GM23338 (cell line): ENCODE measurements at regions not wholly inside any gene's neighbourhood (a gene's known extent, or its start where the extent isn't known, plus 50 kb on each side); places are given as distances from the start of the nearest gene placed in this dataset.

Source experiments
- ATAC-seq: fragments of 200-7000 bp; cut with Tn5 transposase; 3 replicates; pipeline ENCODE4 v1.9.1; 2020
- DNase-seq: peaks from one replicate; pipeline ENCODE4 v3.0.0-alpha.2; 2015; ENCODE audit warnings: low spot score
- H2AFZ ChIP-seq: fragments of 200-600 bp; sonication (generic); 2 replicates; pipeline ENCODE4 v1.8.0; 2016; ENCODE audit warnings: antibody characterized with exemption, mild to moderate bottlenecking, moderate library complexity
- H3F3A ChIP-seq: fragments of 200-600 bp; sonication (generic); replicated peaks from 2 replicates; pipeline ENCODE4 v1.8.0; 2017; ENCODE audit warnings: antibody characterized with exemption, mixed run types, low read depth
- H3K27ac ChIP-seq: fragments of 200-600 bp; sonication (generic); 2 replicates; pipeline ENCODE4 v1.6.1; 2016; ENCODE audit warnings: low read depth
- H3K27me3 ChIP-seq: fragments of 200-600 bp; sonication (generic); 2 replicates; pipeline ENCODE4 v1.8.0; 2016; ENCODE audit warnings: mild to moderate bottlenecking, mixed run types, moderate library complexity; ENCODE audit not compliant: insufficient read depth
- H3K36me3 ChIP-seq: fragments of 200-600 bp; sonication (generic); 2 replicates; pipeline ENCODE4 v1.8.0; 2016; ENCODE audit warnings: mild to moderate bottlenecking; ENCODE audit not compliant: insufficient read depth
- H3K4me1 ChIP-seq: fragments of 200-600 bp; sonication (generic); 2 replicates; pipeline ENCODE4 v1.8.0; 2016; ENCODE audit warnings: mild to moderate bottlenecking, moderate library complexity; ENCODE audit not compliant: insufficient read depth
- H3K4me2 ChIP-seq: fragments of 200-600 bp; sonication (generic); 2 replicates; pipeline ENCODE4 v1.7.1; 2017; ENCODE audit warnings: mixed run types
- H3K4me3 ChIP-seq: fragments of 200-600 bp; sonication (generic); 2 replicates; pipeline ENCODE4 v1.6.1; 2016; ENCODE audit warnings: mixed run types
- H3K79me2 ChIP-seq: fragments of 200-600 bp; sonication (generic); replicated peaks from 2 replicates; pipeline ENCODE4 v1.8.0; 2017; ENCODE audit warnings: mild to moderate bottlenecking; ENCODE audit not compliant: insufficient read depth
- H3K9me2 ChIP-seq: fragments of 200-600 bp; sonication (generic); 2 replicates; pipeline ENCODE4 v1.8.0; 2017; ENCODE audit not compliant: insufficient read depth
- H4K20me1 ChIP-seq: fragments of 200-600 bp; sonication (generic); replicated peaks from 2 replicates; pipeline ENCODE4 v1.8.0; 2017; ENCODE audit warnings: mild to moderate bottlenecking; ENCODE audit not compliant: insufficient read depth
- H3K27ac Mint-ChIP-seq: 2 replicates; pipeline ENCODE4 v1.8.0; 2020; ENCODE audit warnings: inconsistent platforms, mild to moderate bottlenecking, moderate library complexity, mixed read lengths
- H3K27me3 Mint-ChIP-seq: 3 replicates; pipeline ENCODE4 v1.8.0; 2022; ENCODE audit warnings: low read depth, mild to moderate bottlenecking, moderate library complexity, mixed read lengths, inconsistent platforms; ENCODE audit not compliant: insufficient read depth, poor library complexity
- H3K36me3 Mint-ChIP-seq: 3 replicates; pipeline ENCODE4 v1.8.0; 2021; ENCODE audit warnings: low read depth, mild to moderate bottlenecking, inconsistent platforms, moderate library complexity, mixed read lengths
- H3K4me1 Mint-ChIP-seq: 3 replicates; pipeline ENCODE4 v1.8.0; 2020; ENCODE audit warnings: mild to moderate bottlenecking, inconsistent platforms, mixed read lengths
- H3K4me3 Mint-ChIP-seq: 3 replicates; pipeline ENCODE4 v1.8.0; 2021; ENCODE audit warnings: moderate library complexity, mild to moderate bottlenecking, inconsistent platforms, mixed read lengths
- H3K9me3 Mint-ChIP-seq: 3 replicates; pipeline ENCODE4 v1.8.0; 2020; ENCODE audit warnings: moderate library complexity, mild to moderate bottlenecking, inconsistent platforms, mixed read lengths
- CREB1 ChIP-seq: fragments of 250-450 bp; sonication (Bioruptor Pico); IDR thresholded peaks from 2 replicates; pipeline ENCODE4 v1.5.0; 2020; ENCODE audit warnings: low read depth, mild to moderate bottlenecking, moderate library complexity
- EZH2phosphoT487 ChIP-seq: fragments of 200-600 bp; sonication (generic); IDR thresholded peaks from one replicate; pipeline ENCODE4 v1.8.1; 2018; ENCODE audit warnings: antibody characterized with exemption; ENCODE audit not compliant: unreplicated experiment
- STAT1 ChIP-seq: IDR thresholded peaks from one replicate; pipeline ENCODE4 v1.6.1; 2016; ENCODE audit warnings: antibody characterized with exemption; ENCODE audit not compliant: unreplicated experiment
- ZNF331 ChIP-seq: fragments of 250-450 bp; sonication (Bioruptor Pico); IDR thresholded peaks from 2 replicates; pipeline ENCODE4 v1.5.0; 2020; ENCODE audit warnings: low read depth, mild to moderate bottlenecking, moderate library complexity
- TF ChIP-seq, protein P1 (sequence below): fragments of 250-450 bp; sonication (Bioruptor Pico); IDR thresholded peaks from 2 replicates; pipeline ENCODE4 v1.5.0; 2020; ENCODE audit warnings: mild to moderate bottlenecking, moderate library complexity
- TF ChIP-seq, protein P2 (sequence below): IDR thresholded peaks from 2 replicates; pipeline ENCODE4 v1.6.1; 2016; ENCODE audit warnings: antibody characterized with exemption

DNA sequence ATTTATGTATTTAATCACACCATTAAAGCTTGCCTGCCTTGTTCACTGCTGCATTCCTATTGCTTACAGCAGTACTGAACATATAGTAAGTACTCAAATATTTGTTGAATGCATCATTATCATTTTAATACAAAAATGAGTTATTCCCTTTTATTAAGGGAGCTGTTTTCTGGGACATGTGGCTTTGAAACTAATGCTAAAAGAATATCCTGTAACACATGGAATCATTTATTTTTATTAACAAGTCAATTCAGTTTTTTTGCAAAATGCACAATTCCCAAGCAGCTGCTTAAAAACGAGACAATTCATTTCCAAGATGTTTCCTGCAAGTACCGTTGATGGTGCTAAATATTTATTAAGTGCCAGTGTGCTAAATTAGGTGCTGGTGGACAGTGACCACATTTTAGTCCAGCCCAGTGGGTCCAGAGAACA is 148.3 kb upstream of the NR3C1 start (continued):
- TF ChIP-seq, protein P1, sequence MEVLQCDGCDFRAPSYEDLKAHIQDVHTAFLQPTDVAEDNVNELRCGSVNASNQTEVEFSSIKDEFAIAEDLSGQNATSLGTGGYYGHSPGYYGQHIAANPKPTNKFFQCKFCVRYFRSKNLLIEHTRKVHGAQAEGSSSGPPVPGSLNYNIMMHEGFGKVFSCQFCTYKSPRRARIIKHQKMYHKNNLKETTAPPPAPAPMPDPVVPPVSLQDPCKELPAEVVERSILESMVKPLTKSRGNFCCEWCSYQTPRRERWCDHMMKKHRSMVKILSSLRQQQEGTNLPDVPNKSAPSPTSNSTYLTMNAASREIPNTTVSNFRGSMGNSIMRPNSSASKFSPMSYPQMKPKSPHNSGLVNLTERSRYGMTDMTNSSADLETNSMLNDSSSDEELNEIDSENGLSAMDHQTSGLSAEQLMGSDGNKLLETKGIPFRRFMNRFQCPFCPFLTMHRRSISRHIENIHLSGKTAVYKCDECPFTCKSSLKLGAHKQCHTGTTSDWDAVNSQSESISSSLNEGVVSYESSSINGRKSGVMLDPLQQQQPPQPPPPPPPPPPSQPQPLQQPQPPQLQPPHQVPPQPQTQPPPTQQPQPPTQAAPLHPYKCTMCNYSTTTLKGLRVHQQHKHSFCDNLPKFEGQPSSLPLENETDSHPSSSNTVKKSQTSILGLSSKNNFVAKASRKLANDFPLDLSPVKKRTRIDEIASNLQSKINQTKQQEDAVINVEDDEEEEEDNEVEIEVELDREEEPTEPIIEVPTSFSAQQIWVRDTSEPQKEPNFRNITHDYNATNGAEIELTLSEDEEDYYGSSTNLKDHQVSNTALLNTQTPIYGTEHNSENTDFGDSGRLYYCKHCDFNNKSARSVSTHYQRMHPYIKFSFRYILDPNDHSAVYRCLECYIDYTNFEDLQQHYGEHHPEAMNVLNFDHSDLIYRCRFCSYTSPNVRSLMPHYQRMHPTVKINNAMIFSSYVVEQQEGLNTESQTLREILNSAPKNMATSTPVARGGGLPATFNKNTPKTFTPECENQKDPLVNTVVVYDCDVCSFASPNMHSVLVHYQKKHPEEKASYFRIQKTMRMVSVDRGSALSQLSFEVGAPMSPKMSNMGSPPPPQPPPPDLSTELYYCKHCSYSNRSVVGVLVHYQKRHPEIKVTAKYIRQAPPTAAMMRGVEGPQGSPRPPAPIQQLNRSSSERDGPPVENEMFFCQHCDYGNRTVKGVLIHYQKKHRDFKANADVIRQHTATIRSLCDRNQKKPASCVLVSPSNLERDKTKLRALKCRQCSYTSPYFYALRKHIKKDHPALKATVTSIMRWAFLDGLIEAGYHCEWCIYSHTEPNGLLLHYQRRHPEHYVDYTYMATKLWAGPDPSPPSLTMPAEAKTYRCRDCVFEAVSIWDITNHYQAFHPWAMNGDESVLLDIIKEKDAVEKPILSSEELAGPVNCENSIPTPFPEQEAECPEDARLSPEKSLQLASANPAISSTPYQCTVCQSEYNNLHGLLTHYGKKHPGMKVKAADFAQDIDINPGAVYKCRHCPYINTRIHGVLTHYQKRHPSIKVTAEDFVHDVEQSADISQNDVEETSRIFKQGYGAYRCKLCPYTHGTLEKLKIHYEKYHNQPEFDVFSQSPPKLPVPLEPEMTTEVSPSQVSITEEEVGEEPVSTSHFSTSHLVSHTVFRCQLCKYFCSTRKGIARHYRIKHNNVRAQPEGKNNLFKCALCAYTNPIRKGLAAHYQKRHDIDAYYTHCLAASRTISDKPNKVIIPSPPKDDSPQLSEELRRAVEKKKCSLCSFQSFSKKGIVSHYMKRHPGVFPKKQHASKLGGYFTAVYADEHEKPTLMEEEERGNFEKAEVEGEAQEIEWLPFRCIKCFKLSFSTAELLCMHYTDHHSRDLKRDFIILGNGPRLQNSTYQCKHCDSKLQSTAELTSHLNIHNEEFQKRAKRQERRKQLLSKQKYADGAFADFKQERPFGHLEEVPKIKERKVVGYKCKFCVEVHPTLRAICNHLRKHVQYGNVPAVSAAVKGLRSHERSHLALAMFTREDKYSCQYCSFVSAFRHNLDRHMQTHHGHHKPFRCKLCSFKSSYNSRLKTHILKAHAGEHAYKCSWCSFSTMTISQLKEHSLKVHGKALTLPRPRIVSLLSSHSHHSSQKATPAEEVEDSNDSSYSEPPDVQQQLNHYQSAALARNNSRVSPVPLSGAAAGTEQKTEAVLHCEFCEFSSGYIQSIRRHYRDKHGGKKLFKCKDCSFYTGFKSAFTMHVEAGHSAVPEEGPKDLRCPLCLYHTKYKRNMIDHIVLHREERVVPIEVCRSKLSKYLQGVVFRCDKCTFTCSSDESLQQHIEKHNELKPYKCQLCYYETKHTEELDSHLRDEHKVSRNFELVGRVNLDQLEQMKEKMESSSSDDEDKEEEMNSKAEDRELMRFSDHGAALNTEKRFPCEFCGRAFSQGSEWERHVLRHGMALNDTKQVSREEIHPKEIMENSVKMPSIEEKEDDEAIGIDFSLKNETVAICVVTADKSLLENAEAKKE (CRISPR knock-in tag): no peak

GRCh38 chr5:143550986-143551630 is 147.6 kb upstream of the NR3C1 start:
- Histone ChIP-seq H3F3A (no peaks in the 10 kb centered on the region), H3K9me2 (0 out of 2 replicates have a peak, but pooled peaks cover 11% of the 10 kb centered on the region), H3K79me2 (no peaks in the 10 kb centered on the region), H2AFZ (no peak overlapping the region), H3K4me1 (no peaks in the 10 kb centered on the region), H4K20me1 (no peaks in the 10 kb centered on the region), H3K27me3 (no peaks in the 10 kb centered on the region), H3K36me3 (no peaks in the 10 kb centered on the region), H3K4me2 (no peak overlapping the region), H3K4me3 (no peak overlapping the region), H3K27ac (no peak overlapping the region)
- Mint-ChIP-seq H3K4me3 (no peak overlapping the region), H3K27ac (no peak overlapping the region), H3K9me3 (no peaks in the 10 kb centered on the region; the same call in 1 of the 3 replicates), H3K27me3 (no peaks in the 10 kb centered on the region), H3K4me1 (no peaks in the 10 kb centered on the region), H3K36me3 (no peaks in the 10 kb centered on the region)
- ATAC-seq (no peak), DNase-seq (no peak)
- no peak for TF ChIP-seq ZNF331 (CRISPR knock-in tag)
- TF ChIP-seq CREB1 (CRISPR knock-in tag): no peak
- TF ChIP-seq, protein P1 (CRISPR knock-in tag): no peak
- TF ChIP-seq, protein P2, sequence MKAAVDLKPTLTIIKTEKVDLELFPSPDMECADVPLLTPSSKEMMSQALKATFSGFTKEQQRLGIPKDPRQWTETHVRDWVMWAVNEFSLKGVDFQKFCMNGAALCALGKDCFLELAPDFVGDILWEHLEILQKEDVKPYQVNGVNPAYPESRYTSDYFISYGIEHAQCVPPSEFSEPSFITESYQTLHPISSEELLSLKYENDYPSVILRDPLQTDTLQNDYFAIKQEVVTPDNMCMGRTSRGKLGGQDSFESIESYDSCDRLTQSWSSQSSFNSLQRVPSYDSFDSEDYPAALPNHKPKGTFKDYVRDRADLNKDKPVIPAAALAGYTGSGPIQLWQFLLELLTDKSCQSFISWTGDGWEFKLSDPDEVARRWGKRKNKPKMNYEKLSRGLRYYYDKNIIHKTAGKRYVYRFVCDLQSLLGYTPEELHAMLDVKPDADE: no peak
- TF ChIP-seq STAT1: no peak
- TF ChIP-seq EZH2phosphoT487: no peak
